HUES64 (cell line): ENCODE measurements at regions not wholly inside any gene's neighbourhood (a gene's known extent, or its start where the extent isn't known, plus 50 kb on each side); places are given as distances from the start of the nearest gene placed in this dataset.

Source experiments
- H3K27ac ChIP-seq: 2 replicates; pipeline ENCODE4 v1.7.0; 2013; ENCODE audit warnings: low read depth, low read length, inconsistent platforms
- H3K27me3 ChIP-seq: 2 replicates; pipeline ENCODE4 v1.6.1; 2013; ENCODE audit warnings: mild to moderate bottlenecking, low read length; ENCODE audit not compliant: insufficient read depth
- H3K36me3 ChIP-seq: 2 replicates; pipeline ENCODE4 v1.6.1; 2013; ENCODE audit warnings: mild to moderate bottlenecking, low read length; ENCODE audit not compliant: insufficient read depth
- H3K4me1 ChIP-seq: 2 replicates; pipeline ENCODE4 v1.6.1; 2013; ENCODE audit warnings: mild to moderate bottlenecking, low read length, moderate library complexity; ENCODE audit not compliant: insufficient read depth
- H3K4me3 ChIP-seq: 2 replicates; pipeline ENCODE4 v1.5.1; 2013; ENCODE audit warnings: mild to moderate bottlenecking, low read length, moderate library complexity
- H3K9ac ChIP-seq: 2 replicates; pipeline ENCODE4 v1.6.1; 2013; ENCODE audit warnings: mild to moderate bottlenecking, low read depth, low read length
- H3K9me3 ChIP-seq: 2 replicates; pipeline ENCODE4 v1.6.1; 2013; ENCODE audit warnings: low read depth, low read length; ENCODE audit not compliant: insufficient read depth
- WGBS: fragments of 150-250, 120-280 bp; methylation state at CpG from one replicate; pipeline ENCODE4 v1.1.7; 2013; ENCODE audit warnings: missing lambda C conversion rate; 5-methylcytosine and 5-hydroxymethylcytosine counted together

- Histone ChIP-seq H3K27me3 (no peaks in the 10 kb centered on the region), H3K4me1 (0 out of 2 replicates have a peak, but pooled peaks cover 7% of the 10 kb centered on the region), H3K9me3 (no peaks in the 10 kb centered on the region), H3K36me3 (no peaks in the 10 kb centered on the region), H3K4me3 (no peak overlapping the region), H3K9ac (no peak overlapping the region), H3K27ac (no peak overlapping the region)
- 83% methylated on average over 4 of the region's 4 CpGs for WGBS
These were observed 140.0 kb downstream of the DAD1 start for GRCh38 chr14:22448905-22449599.

GRCh38 chr14:22448035-22448904 lies 140.8 kb downstream of the DAD1 start:
- Histone ChIP-seq H3K9me3 (no peaks in the 10 kb centered on the region), H3K27me3 (no peaks in the 10 kb centered on the region)

GRCh38 chr14:22438742-22439141 lies 150.3 kb downstream of the DAD1 start:
- Histone ChIP-seq H3K27ac (no peak overlapping the region), H3K4me3 (no peak overlapping the region), H3K36me3 (no peaks in the 10 kb centered on the region), H3K9ac (no peak overlapping the region), H3K27me3 (no peaks in the 10 kb centered on the region), H3K9me3 (no peaks in the 10 kb centered on the region), H3K4me1 (no peaks in the 10 kb centered on the region)
- WGBS, result 97% methylated on average over 3 of the region's 3 CpGs

More at GRCh38 chr14:22448035-22448904, 140.8 kb downstream of the DAD1 start:
- WGBS, result 63% methylated on average over 10 of the region's 10 CpGs
- Histone ChIP-seq H3K4me3 (no peak overlapping the region), H3K9ac (no peak overlapping the region), H3K4me1 (0 out of 2 replicates have a peak, but pooled peaks cover 7% of the 10 kb centered on the region), H3K27ac (no peak overlapping the region; the same call in 1 of the 2 replicates), H3K36me3 (no peaks in the 10 kb centered on the region)

- Histone ChIP-seq H3K4me1 (no peaks in the 10 kb centered on the region), H3K36me3 (no peaks in the 10 kb centered on the region), H3K4me3 (no peak overlapping the region), H3K9me3 (no peaks in the 10 kb centered on the region), H3K27me3 (no peaks in the 10 kb centered on the region), H3K9ac (no peak overlapping the region), H3K27ac (no peak overlapping the region)
- WGBS, result 87% methylated on average over 6 of the region's 6 CpGs
These were observed 154.0 kb downstream of the DAD1 start for GRCh38 chr14:22434901-22435550.

- no peaks in the 10 kb centered on the region for H3K4me1 ChIP-seq
- no peak overlapping the region for H3K4me3 ChIP-seq
- H3K27ac ChIP-seq, result no peak overlapping the region
- H3K9ac ChIP-seq, result no peak overlapping the region
- no peaks in the 10 kb centered on the region for H3K27me3 ChIP-seq
- H3K9me3 ChIP-seq, result no peaks in the 10 kb centered on the region
- 89% methylated on average over 3 of the region's 4 CpGs for WGBS
- no peaks in the 10 kb centered on the region for H3K36me3 ChIP-seq
These were observed 155.0 kb downstream of the DAD1 start for GRCh38 chr14:22434030-22434429.

- H3K36me3 ChIP-seq, result no peaks in the 10 kb centered on the region
- H3K9me3 ChIP-seq, result no peaks in the 10 kb centered on the region
- no peak overlapping the region for H3K4me3 ChIP-seq
- no peak overlapping the region for H3K9ac ChIP-seq
- WGBS, result 95% methylated on average over 4 of the region's 4 CpGs
- no peak overlapping the region for H3K27ac ChIP-seq
- no peaks in the 10 kb centered on the region for H3K27me3 ChIP-seq
- H3K4me1 ChIP-seq, result peaks cover under 1% of the 10 kb centered on the region; the same call in 1 of the 2 replicates
These were observed 156.0 kb downstream of the DAD1 start for GRCh38 chr14:22433069-22433468.

GRCh38 chr14:22432348-22432976 lies 156.6 kb downstream of the DAD1 start:
- no peaks in the 10 kb centered on the region for H3K9me3 ChIP-seq
- H3K27ac ChIP-seq, result no peak overlapping the region
- H3K9ac ChIP-seq, result no peak overlapping the region
- H3K4me3 ChIP-seq, result no peak overlapping the region
- H3K36me3 ChIP-seq, result no peaks in the 10 kb centered on the region
- no peaks in the 10 kb centered on the region for H3K27me3 ChIP-seq
- peaks cover 6% of the 10 kb centered on the region for H3K4me1 ChIP-seq
- 86% methylated on average over 4 of the region's 4 CpGs for WGBS

- WGBS, result 93% methylated on average over 7 of the region's 7 CpGs
- no peak overlapping the region for H3K4me3 ChIP-seq
- no peaks in the 10 kb centered on the region for H3K36me3 ChIP-seq
- no peak overlapping the region for H3K27ac ChIP-seq
- peaks cover 7% of the 10 kb centered on the region for H3K4me1 ChIP-seq
- H3K9me3 ChIP-seq, result no peaks in the 10 kb centered on the region
- no peak overlapping the region for H3K9ac ChIP-seq
- no peaks in the 10 kb centered on the region for H3K27me3 ChIP-seq
These were observed 159.3 kb downstream of the DAD1 start for GRCh38 chr14:22429546-22430294.

- no peaks in the 10 kb centered on the region for H3K27me3 ChIP-seq
- H3K9ac ChIP-seq, result no peak overlapping the region
- H3K36me3 ChIP-seq, result no peaks in the 10 kb centered on the region
- peaks cover 7% of the 10 kb centered on the region for H3K4me1 ChIP-seq
- WGBS, result 90% methylated on average over 7 of the region's 7 CpGs
- H3K9me3 ChIP-seq, result no peaks in the 10 kb centered on the region
- no peak overlapping the region for H3K4me3 ChIP-seq
- H3K27ac ChIP-seq, result no peak overlapping the region
These were observed 160.2 kb downstream of the DAD1 start for GRCh38 chr14:22428700-22429291.

GRCh38 chr14:22427771-22428231 lies 161.2 kb downstream of the DAD1 start:
- no peaks in the 10 kb centered on the region for H3K9me3 ChIP-seq
- H3K9ac ChIP-seq, result no peak overlapping the region
- no peak overlapping the region for H3K27ac ChIP-seq
- no peaks in the 10 kb centered on the region for H3K36me3 ChIP-seq
- 81% methylated on average over 9 of the region's 9 CpGs for WGBS
- peaks cover 7% of the 10 kb centered on the region for H3K4me1 ChIP-seq
- no peak overlapping the region for H3K4me3 ChIP-seq
- H3K27me3 ChIP-seq, result no peaks in the 10 kb centered on the region
